ENCODE measurements at regions not wholly inside any gene's neighbourhood (a gene's known extent, or its start where the extent isn't known, plus 50 kb on each side); places are given as distances from the start of the nearest gene placed in this dataset.

DNA sequence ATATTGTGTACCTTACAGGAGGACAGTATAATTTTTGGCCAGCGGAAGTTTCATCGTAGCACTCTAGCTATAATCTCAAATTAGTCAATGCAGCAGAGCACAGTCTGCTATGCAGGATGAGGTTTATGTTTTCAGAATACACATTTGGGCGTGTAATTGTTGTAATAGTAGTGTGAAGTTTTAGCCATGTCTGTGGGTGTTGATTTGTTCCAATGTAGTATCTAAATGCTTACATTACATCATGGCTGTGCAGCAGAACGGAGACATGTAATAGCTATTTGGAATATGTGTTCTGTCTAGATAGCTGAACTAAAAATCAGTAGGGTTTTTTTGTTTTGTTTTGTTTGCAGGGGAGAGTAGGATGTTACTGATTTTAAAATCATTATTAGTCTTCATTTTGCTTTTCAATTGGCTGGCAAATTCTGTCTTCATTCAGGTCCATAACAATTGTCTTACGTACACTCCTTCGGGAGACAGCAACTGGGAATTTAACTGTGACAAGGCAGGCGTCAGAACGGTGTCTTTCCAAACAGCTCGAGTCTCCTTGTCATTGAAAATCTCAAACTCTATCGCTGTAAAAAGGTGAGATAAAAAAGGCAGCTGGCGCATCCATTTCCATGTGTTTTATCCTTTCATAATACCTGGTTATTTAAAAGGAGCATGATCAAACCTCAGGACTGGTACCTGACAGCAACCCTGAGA, 65.1 kb upstream of the CDH4 start:
- Histone ChIP-seq H3K36me3 (ENCODE audit: low read length) (no peaks in the 10 kb centered on the region), H3K79me2 (ENCODE audit: insufficient read depth, low read length) (no peaks in the 10 kb centered on the region), H3K4me3 (ENCODE audit: insufficient read depth, low read length, poor library complexity, severe bottlenecking) (no peak overlapping the region), H3K27me3 (ENCODE audit: low read length) (no peaks in the 10 kb centered on the region), H3K27ac (ENCODE audit: low read depth, low read length) (no peak overlapping the region), H3K9ac (ENCODE audit: low read length) (no peak overlapping the region), H4K20me1 (ENCODE audit: low read depth, low read length) (no peaks in the 10 kb centered on the region), H3K9me2 (replicated peaks; ENCODE audit: insufficient read depth, low read length) (no peaks in the 10 kb centered on the region), H3K9me3 (ENCODE audit: insufficient read depth, low read length) (no peaks in the 10 kb centered on the region), H2AFZ (ENCODE audit: low read depth, low read length, severe bottlenecking) (no peak overlapping the region), H3K4me2 (ENCODE audit: low read depth, low read length, poor library complexity, severe bottlenecking) (no peak overlapping the region), H3F3A (ENCODE audit: insufficient read depth) (no peaks in the 10 kb centered on the region)
- no peak for TF ChIP-seq EZH2phosphoT487 (conservative IDR thresholded peaks at IDR 0.05; ENCODE audit: low read length)
- TF ChIP-seq, protein P1, sequence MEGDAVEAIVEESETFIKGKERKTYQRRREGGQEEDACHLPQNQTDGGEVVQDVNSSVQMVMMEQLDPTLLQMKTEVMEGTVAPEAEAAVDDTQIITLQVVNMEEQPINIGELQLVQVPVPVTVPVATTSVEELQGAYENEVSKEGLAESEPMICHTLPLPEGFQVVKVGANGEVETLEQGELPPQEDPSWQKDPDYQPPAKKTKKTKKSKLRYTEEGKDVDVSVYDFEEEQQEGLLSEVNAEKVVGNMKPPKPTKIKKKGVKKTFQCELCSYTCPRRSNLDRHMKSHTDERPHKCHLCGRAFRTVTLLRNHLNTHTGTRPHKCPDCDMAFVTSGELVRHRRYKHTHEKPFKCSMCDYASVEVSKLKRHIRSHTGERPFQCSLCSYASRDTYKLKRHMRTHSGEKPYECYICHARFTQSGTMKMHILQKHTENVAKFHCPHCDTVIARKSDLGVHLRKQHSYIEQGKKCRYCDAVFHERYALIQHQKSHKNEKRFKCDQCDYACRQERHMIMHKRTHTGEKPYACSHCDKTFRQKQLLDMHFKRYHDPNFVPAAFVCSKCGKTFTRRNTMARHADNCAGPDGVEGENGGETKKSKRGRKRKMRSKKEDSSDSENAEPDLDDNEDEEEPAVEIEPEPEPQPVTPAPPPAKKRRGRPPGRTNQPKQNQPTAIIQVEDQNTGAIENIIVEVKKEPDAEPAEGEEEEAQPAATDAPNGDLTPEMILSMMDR (IDR thresholded peaks at IDR 0.05; ENCODE audit: insufficient read depth, low read length, poor library complexity, severe bottlenecking): no peak

DNA sequence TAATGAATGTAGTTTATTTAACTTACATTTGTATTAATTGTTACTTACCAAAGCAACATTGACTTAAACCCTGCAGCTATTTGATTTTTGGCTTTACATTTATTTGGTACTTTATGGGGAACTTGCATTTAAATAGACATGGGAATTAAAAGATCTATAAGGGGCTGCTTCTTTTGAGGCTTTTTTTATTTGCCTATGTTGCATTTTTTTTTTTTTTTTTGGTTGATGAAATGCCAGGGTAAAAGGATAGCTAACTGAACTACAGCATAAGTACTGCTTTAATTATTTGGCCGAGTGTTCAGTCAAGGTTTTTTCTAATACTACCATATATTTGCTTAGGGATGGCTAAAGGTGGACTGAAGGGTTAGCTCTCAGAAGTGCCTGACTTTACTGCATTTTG, 62.5 kb upstream of the CDH4 start:
- Histone ChIP-seq H3K27me3 (ENCODE audit: low read length) (no peaks in the 10 kb centered on the region), H3K36me3 (ENCODE audit: low read length) (no peaks in the 10 kb centered on the region), H4K20me1 (ENCODE audit: low read depth, low read length) (no peaks in the 10 kb centered on the region), H3K4me3 (ENCODE audit: insufficient read depth, low read length, poor library complexity, severe bottlenecking) (no peak overlapping the region), H3F3A (ENCODE audit: insufficient read depth) (no peaks in the 10 kb centered on the region), H3K9me3 (ENCODE audit: insufficient read depth, low read length) (no peaks in the 10 kb centered on the region), H3K79me2 (ENCODE audit: insufficient read depth, low read length) (no peaks in the 10 kb centered on the region), H3K27ac (ENCODE audit: low read depth, low read length) (no peak overlapping the region), H3K9ac (ENCODE audit: low read length) (no peak overlapping the region), H2AFZ (ENCODE audit: low read depth, low read length, severe bottlenecking) (no peak overlapping the region), H3K9me2 (replicated peaks; ENCODE audit: insufficient read depth, low read length) (no peaks in the 10 kb centered on the region), H3K4me2 (ENCODE audit: low read depth, low read length, poor library complexity, severe bottlenecking) (no peak overlapping the region)
- TF ChIP-seq EZH2phosphoT487 (conservative IDR thresholded peaks at IDR 0.05; ENCODE audit: low read length): no peak

GRCh38 chr20:61191096-61191495, 61.0 kb upstream of the CDH4 start:
- Histone ChIP-seq H3K9ac (ENCODE audit: low read length) (no peak overlapping the region), H3K79me2 (ENCODE audit: insufficient read depth, low read length) (no peaks in the 10 kb centered on the region), H3K9me3 (ENCODE audit: insufficient read depth, low read length) (no peaks in the 10 kb centered on the region), H3K9me2 (replicated peaks; ENCODE audit: insufficient read depth, low read length) (no peaks in the 10 kb centered on the region), H4K20me1 (ENCODE audit: low read depth, low read length) (no peaks in the 10 kb centered on the region), H3F3A (ENCODE audit: insufficient read depth) (no peaks in the 10 kb centered on the region), H3K27me3 (ENCODE audit: low read length) (no peaks in the 10 kb centered on the region), H3K27ac (ENCODE audit: low read depth, low read length) (no peak overlapping the region), H3K4me3 (ENCODE audit: insufficient read depth, low read length, poor library complexity, severe bottlenecking) (no peak overlapping the region), H3K4me2 (ENCODE audit: low read depth, low read length, poor library complexity, severe bottlenecking) (no peak overlapping the region), H2AFZ (ENCODE audit: low read depth, low read length, severe bottlenecking) (no peak overlapping the region), H3K36me3 (ENCODE audit: low read length) (no peaks in the 10 kb centered on the region)
- TF ChIP-seq EZH2phosphoT487 (conservative IDR thresholded peaks at IDR 0.05; ENCODE audit: low read length): no peak
- TF ChIP-seq, protein P1 (IDR thresholded peaks at IDR 0.05; ENCODE audit: insufficient read depth, low read length, poor library complexity, severe bottlenecking): no peak

GRCh38 chr20:61192337-61192950, 59.6 kb upstream of the CDH4 start:
- no peaks in the 10 kb centered on the region for H3K27me3 ChIP-seq (ENCODE audit: low read length)

More at GRCh38 chr20:61192337-61192950, 59.6 kb upstream of the CDH4 start:
- Histone ChIP-seq H3K9ac (ENCODE audit: low read length) (no peak overlapping the region), H4K20me1 (ENCODE audit: low read depth, low read length) (no peaks in the 10 kb centered on the region), H3K9me2 (replicated peaks; ENCODE audit: insufficient read depth, low read length) (no peaks in the 10 kb centered on the region), H3K27ac (ENCODE audit: low read depth, low read length) (no peak overlapping the region), H2AFZ (ENCODE audit: low read depth, low read length, severe bottlenecking) (no peak overlapping the region), H3F3A (ENCODE audit: insufficient read depth) (no peaks in the 10 kb centered on the region), H3K79me2 (ENCODE audit: insufficient read depth, low read length) (no peaks in the 10 kb centered on the region), H3K36me3 (ENCODE audit: low read length) (no peaks in the 10 kb centered on the region), H3K4me3 (ENCODE audit: insufficient read depth, low read length, poor library complexity, severe bottlenecking) (no peak overlapping the region), H3K4me2 (ENCODE audit: low read depth, low read length, poor library complexity, severe bottlenecking) (no peak overlapping the region), H3K9me3 (ENCODE audit: insufficient read depth, low read length) (no peaks in the 10 kb centered on the region)
- TF ChIP-seq, protein P1 (IDR thresholded peaks at IDR 0.05; ENCODE audit: insufficient read depth, low read length, poor library complexity, severe bottlenecking): no peak
- TF ChIP-seq EZH2phosphoT487 (conservative IDR thresholded peaks at IDR 0.05; ENCODE audit: low read length): no peak
